BJ (cell line): ENCODE measurements at regions not wholly inside any gene's neighbourhood (a gene's known extent, or its start where the extent isn't known, plus 50 kb on each side); places are given as distances from the start of the nearest gene placed in this dataset.

Experiments used
- CTCF ChIA-PET: fragments of 350-600 bp; formaldehyde crosslinking; extraction: SDS; loops from one replicate; lab custom pipeline; 2021; ENCODE audit warnings: antibody characterized with exemption, inconsistent platforms; lab: Yijun Ruan, JAX
- POLR2A ChIA-PET: fragments of 300-600 bp; sonication (Branson Sonifier 250); formaldehyde crosslinking; extraction: SDS; loops from one replicate; lab custom pipeline; 2021; ENCODE audit warnings: antibody characterized with exemption; lab: Charles Lee
- DNase-seq: peaks from one replicate; pipeline ENCODE4 v3.0.0-alpha.2; 2011; ENCODE audit warnings: low read depth
- H3K27me3 ChIP-seq: 2 replicates; pipeline ENCODE4 v1.6.0; 2011; ENCODE audit warnings: low read length; ENCODE audit not compliant: control insufficient read depth, insufficient read depth
- H3K36me3 ChIP-seq: 2 replicates; pipeline ENCODE4 v1.5.1; 2011; ENCODE audit warnings: low read length; ENCODE audit not compliant: control insufficient read depth, insufficient read depth
- H3K4me3 ChIP-seq: 2 replicates; pipeline ENCODE4 v1.5.1; 2011; ENCODE audit warnings: low read depth, mild to moderate bottlenecking, control low read depth, low read length
- CTCF ChIP-seq: IDR thresholded peaks from 2 replicates; pipeline ENCODE4 v1.5.1; 2011; ENCODE audit warnings: low read depth, mild to moderate bottlenecking, control low read depth, inconsistent platforms, low read length, moderate library complexity; ENCODE audit not compliant: insufficient read depth

- POLR2A ChIA-PET = no interaction called here
- no peaks in the 10 kb centered on the region for H3K36me3 ChIP-seq
- H3K27me3 ChIP-seq = no peaks in the 10 kb centered on the region
- TF ChIP-seq CTCF = no peak
- no peak overlapping the region for H3K4me3 ChIP-seq
- DNase-seq = no peak
- CTCF ChIA-PET = no interaction called here
Observed at GRCh38 chr2:180307096-180307495, 300.0 kb upstream of the CWC22 start.

GRCh38 chr2:180306346-180306745 is 299.2 kb upstream of the CWC22 start:
- CTCF ChIA-PET = no interaction called here
- H3K4me3 ChIP-seq = no peak overlapping the region
- POLR2A ChIA-PET = no interaction called here
- no peak for TF ChIP-seq CTCF
- H3K27me3 ChIP-seq = no peaks in the 10 kb centered on the region
- no peak for DNase-seq
- no peaks in the 10 kb centered on the region for H3K36me3 ChIP-seq

GRCh38 chr2:180291552-180292421 is 284.7 kb upstream of the CWC22 start:
- CTCF ChIA-PET = no interaction called here
- H3K36me3 ChIP-seq = no peaks in the 10 kb centered on the region
- POLR2A ChIA-PET = no interaction called here
- DNase-seq = no peak
- no peak overlapping the region for H3K4me3 ChIP-seq
- TF ChIP-seq CTCF = no peak
- no peaks in the 10 kb centered on the region for H3K27me3 ChIP-seq

GRCh38 chr2:180291060-180291459 is 284.0 kb upstream of the CWC22 start:
- CTCF ChIA-PET = no interaction called here
- POLR2A ChIA-PET = no interaction called here

GRCh38 chr2:180289627-180290026 is 282.5 kb upstream of the CWC22 start:
- no peak for TF ChIP-seq CTCF
- ChIA-PET POLR2A (no interaction called here), CTCF (no interaction called here)
- no peaks in the 10 kb centered on the region for H3K36me3 ChIP-seq
- H3K4me3 ChIP-seq = no peak overlapping the region
- no peaks in the 10 kb centered on the region for H3K27me3 ChIP-seq
- DNase-seq = no peak

More at GRCh38 chr2:180291060-180291459, 284.0 kb upstream of the CWC22 start:
- DNase-seq = no peak
- TF ChIP-seq CTCF = no peak
- Histone ChIP-seq H3K36me3 (no peaks in the 10 kb centered on the region), H3K4me3 (no peak overlapping the region), H3K27me3 (no peaks in the 10 kb centered on the region)
